ENCODE measurements at regions not wholly inside any gene's neighbourhood (a gene's known extent, or its start where the extent isn't known, plus 50 kb on each side); places are given as distances from the start of the nearest gene placed in this dataset.
"Not testable (repeated sequence)": the region's sequence is repeated elsewhere in the genome, so short reads cannot be mapped to it uniquely, and the experiment has no call there.

DNA sequence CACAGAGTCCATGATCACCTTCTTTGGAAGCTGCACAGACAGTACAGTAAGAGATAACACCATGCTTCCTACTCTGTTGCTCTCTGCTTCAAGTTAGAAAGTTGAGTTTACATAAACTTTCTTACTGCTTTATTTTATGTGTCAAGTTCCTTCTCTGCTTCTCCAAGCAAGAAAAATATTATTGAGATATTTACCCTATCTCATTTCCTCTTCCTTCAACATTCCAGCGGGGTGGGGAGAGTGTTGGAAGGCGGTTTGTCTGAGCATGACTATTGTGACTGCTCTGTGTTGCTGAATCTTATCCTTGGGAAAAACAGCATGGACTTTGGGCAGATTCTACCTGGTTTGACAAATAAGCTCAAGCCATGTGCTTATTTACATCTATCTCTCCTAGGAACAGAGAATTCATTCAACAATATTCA is 66.9 kb upstream of the EPB41L4A start:
- FAIRE-seq (no peak), DNase-seq (ENCODE audit: low read depth) (no peak)
- no peaks in the 10 kb centered on the region for H4K20me1 ChIP-seq (ENCODE audit: insufficient read depth, low read length)
- H3K4me1 ChIP-seq (ENCODE audit: insufficient read depth, low read length) = no peaks in the 10 kb centered on the region
- no peak overlapping the region for H2AFZ ChIP-seq (ENCODE audit: low read depth, low read length)
- Mint-ChIP-seq H3K9me3 (ENCODE audit: unreplicated experiment) (peaks cover 6% of the 10 kb centered on the region), H3K4me1 (ENCODE audit: low read depth, unreplicated experiment) (peaks cover 4% of the 10 kb centered on the region), H3K36me3 (ENCODE audit: low read depth, unreplicated experiment) (peaks cover 1% of the 10 kb centered on the region), H3K27me3 (ENCODE audit: low read depth, unreplicated experiment) (no peaks in the 10 kb centered on the region), H3K4me3 (ENCODE audit: unreplicated experiment) (no peak overlapping the region), H3K27ac (ENCODE audit: unreplicated experiment) (peak overlapping the region; percentile 77)
- no peak for TF ChIP-seq EZH2 (IDR thresholded peaks at IDR 0.05; ENCODE audit: insufficient read depth, low read length)
- TF ChIP-seq, protein P1, sequence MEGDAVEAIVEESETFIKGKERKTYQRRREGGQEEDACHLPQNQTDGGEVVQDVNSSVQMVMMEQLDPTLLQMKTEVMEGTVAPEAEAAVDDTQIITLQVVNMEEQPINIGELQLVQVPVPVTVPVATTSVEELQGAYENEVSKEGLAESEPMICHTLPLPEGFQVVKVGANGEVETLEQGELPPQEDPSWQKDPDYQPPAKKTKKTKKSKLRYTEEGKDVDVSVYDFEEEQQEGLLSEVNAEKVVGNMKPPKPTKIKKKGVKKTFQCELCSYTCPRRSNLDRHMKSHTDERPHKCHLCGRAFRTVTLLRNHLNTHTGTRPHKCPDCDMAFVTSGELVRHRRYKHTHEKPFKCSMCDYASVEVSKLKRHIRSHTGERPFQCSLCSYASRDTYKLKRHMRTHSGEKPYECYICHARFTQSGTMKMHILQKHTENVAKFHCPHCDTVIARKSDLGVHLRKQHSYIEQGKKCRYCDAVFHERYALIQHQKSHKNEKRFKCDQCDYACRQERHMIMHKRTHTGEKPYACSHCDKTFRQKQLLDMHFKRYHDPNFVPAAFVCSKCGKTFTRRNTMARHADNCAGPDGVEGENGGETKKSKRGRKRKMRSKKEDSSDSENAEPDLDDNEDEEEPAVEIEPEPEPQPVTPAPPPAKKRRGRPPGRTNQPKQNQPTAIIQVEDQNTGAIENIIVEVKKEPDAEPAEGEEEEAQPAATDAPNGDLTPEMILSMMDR (IDR thresholded peaks at IDR 0.05; ENCODE audit: insufficient read depth, low read depth, low read length) = no peak
- no peaks in the 10 kb centered on the region for H3K79me2 ChIP-seq (ENCODE audit: insufficient read depth, low read length)
- no peak overlapping the region for H3K4me3 ChIP-seq (ENCODE audit: insufficient read depth, low read depth, low read length)
- H3K9ac ChIP-seq (ENCODE audit: low read length) = no peak overlapping the region
- H3K27me3 ChIP-seq (ENCODE audit: insufficient read depth, low read length) = no peaks in the 10 kb centered on the region
- H3K9me3 ChIP-seq (ENCODE audit: insufficient read depth, low read depth, low read length) = no peaks in the 10 kb centered on the region
- H3K36me3 ChIP-seq (ENCODE audit: insufficient read depth, low read length) = no peaks in the 10 kb centered on the region
- no peak overlapping the region for H3K4me2 ChIP-seq (ENCODE audit: low read length)
- no peak overlapping the region for H3K27ac ChIP-seq (ENCODE audit: low read depth, low read length)

DNA sequence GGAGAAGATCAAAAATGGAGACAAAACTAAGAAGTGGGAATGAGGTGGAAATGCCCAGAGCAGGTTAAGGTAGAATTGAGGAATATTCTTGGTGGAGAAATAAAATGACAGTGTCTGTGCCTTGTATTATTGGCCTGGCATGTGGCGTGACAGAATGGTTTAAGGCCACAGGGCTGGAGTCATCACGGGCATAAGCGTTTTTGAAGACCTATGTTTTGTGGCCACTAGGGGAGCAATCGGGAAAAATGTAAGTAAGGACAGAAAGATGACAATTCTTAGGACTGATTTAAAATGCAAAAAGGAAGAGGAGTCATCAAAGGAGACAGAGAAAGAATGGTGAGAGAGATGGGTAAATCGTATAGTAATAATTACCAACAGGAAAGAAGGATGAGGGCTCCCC is 72.2 kb upstream of the EPB41L4A start:
- Mint-ChIP-seq H3K36me3 (ENCODE audit: low read depth, unreplicated experiment) (no peaks in the 10 kb centered on the region), H3K9me3 (ENCODE audit: unreplicated experiment) (no peaks in the 10 kb centered on the region)
- TF ChIP-seq EZH2 (IDR thresholded peaks at IDR 0.05; ENCODE audit: insufficient read depth, low read length) = no peak
- TF ChIP-seq, protein P1 (IDR thresholded peaks at IDR 0.05; ENCODE audit: insufficient read depth, low read depth, low read length) = peak; percentile 33

DNA sequence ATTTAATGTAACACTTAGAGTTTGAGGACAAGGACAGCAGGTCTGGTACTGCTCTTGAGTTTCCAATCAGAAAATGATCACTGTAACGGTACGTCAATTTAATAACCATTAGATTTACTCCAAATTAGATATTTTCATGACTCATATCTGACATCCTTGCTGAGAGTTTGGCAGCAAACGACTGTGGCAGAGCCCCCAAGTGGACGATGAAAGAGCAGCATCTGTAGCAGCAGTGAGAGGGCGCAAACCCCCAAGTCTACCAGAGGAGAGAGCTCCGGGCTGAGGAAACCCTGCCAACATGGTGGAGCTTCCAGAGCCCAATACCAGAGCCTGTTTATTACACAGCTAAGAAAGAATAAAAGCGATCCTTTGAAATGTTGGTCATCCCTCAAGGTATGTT is 73.2 kb upstream of the EPB41L4A start:
- no peak overlapping the region for H3K27ac ChIP-seq (ENCODE audit: low read depth, low read length)
- no peak overlapping the region for H3K9ac ChIP-seq (ENCODE audit: low read length)
- H2AFZ ChIP-seq (ENCODE audit: low read depth, low read length) = no peak overlapping the region
- peak; percentile 41 for DNase-seq (ENCODE audit: low read depth)
- Mint-ChIP-seq H3K4me3 (ENCODE audit: unreplicated experiment) (no peak overlapping the region), H3K4me1 (ENCODE audit: low read depth, unreplicated experiment) (no peaks in the 10 kb centered on the region), H3K36me3 (ENCODE audit: low read depth, unreplicated experiment) (no peaks in the 10 kb centered on the region), H3K27me3 (ENCODE audit: low read depth, unreplicated experiment) (no peaks in the 10 kb centered on the region), H3K27ac (ENCODE audit: unreplicated experiment) (no peak overlapping the region), H3K9me3 (ENCODE audit: unreplicated experiment) (no peaks in the 10 kb centered on the region)
- H3K36me3 ChIP-seq (ENCODE audit: insufficient read depth, low read length) = no peaks in the 10 kb centered on the region
- FAIRE-seq = no peak
- H3K9me3 ChIP-seq (ENCODE audit: insufficient read depth, low read depth, low read length) = no peaks in the 10 kb centered on the region
- H3K4me2 ChIP-seq (ENCODE audit: low read length) = no peak overlapping the region
- no peaks in the 10 kb centered on the region for H3K27me3 ChIP-seq (ENCODE audit: insufficient read depth, low read length)
- H3K4me3 ChIP-seq (ENCODE audit: insufficient read depth, low read depth, low read length) = no peak overlapping the region
- no peaks in the 10 kb centered on the region for H4K20me1 ChIP-seq (ENCODE audit: insufficient read depth, low read length)
- H3K4me1 ChIP-seq (ENCODE audit: insufficient read depth, low read length) = no peaks in the 10 kb centered on the region
- TF ChIP-seq, protein P1 (IDR thresholded peaks at IDR 0.05; ENCODE audit: insufficient read depth, low read depth, low read length) = peak; percentile 87
- TF ChIP-seq EZH2 (IDR thresholded peaks at IDR 0.05; ENCODE audit: insufficient read depth, low read length) = no peak
- H3K79me2 ChIP-seq (ENCODE audit: insufficient read depth, low read length) = no peaks in the 10 kb centered on the region

More for the DNA sequence above, 72.2 kb upstream of the EPB41L4A start:
- DNase-seq (ENCODE audit: low read depth) = no peak
- Histone ChIP-seq H3K4me1 (ENCODE audit: insufficient read depth, low read length) (no peaks in the 10 kb centered on the region), H4K20me1 (ENCODE audit: insufficient read depth, low read length) (no peaks in the 10 kb centered on the region), H3K9me3 (ENCODE audit: insufficient read depth, low read depth, low read length) (no peaks in the 10 kb centered on the region), H3K79me2 (ENCODE audit: insufficient read depth, low read length) (no peaks in the 10 kb centered on the region), H3K4me2 (ENCODE audit: low read length) (no peak overlapping the region), H3K27me3 (ENCODE audit: insufficient read depth, low read length) (no peaks in the 10 kb centered on the region), H3K27ac (ENCODE audit: low read depth, low read length) (no peak overlapping the region), H3K9ac (ENCODE audit: low read length) (no peak overlapping the region), H3K4me3 (ENCODE audit: insufficient read depth, low read depth, low read length) (no peak overlapping the region), H3K36me3 (ENCODE audit: insufficient read depth, low read length) (no peaks in the 10 kb centered on the region), H2AFZ (ENCODE audit: low read depth, low read length) (no peak overlapping the region)
- no peak overlapping the region for H3K27ac Mint-ChIP-seq (ENCODE audit: unreplicated experiment)
- no peak for FAIRE-seq
- H3K27me3 Mint-ChIP-seq (ENCODE audit: low read depth, unreplicated experiment) = no peaks in the 10 kb centered on the region
- no peaks in the 10 kb centered on the region for H3K4me1 Mint-ChIP-seq (ENCODE audit: low read depth, unreplicated experiment)
- no peak overlapping the region for H3K4me3 Mint-ChIP-seq (ENCODE audit: unreplicated experiment)

DNA sequence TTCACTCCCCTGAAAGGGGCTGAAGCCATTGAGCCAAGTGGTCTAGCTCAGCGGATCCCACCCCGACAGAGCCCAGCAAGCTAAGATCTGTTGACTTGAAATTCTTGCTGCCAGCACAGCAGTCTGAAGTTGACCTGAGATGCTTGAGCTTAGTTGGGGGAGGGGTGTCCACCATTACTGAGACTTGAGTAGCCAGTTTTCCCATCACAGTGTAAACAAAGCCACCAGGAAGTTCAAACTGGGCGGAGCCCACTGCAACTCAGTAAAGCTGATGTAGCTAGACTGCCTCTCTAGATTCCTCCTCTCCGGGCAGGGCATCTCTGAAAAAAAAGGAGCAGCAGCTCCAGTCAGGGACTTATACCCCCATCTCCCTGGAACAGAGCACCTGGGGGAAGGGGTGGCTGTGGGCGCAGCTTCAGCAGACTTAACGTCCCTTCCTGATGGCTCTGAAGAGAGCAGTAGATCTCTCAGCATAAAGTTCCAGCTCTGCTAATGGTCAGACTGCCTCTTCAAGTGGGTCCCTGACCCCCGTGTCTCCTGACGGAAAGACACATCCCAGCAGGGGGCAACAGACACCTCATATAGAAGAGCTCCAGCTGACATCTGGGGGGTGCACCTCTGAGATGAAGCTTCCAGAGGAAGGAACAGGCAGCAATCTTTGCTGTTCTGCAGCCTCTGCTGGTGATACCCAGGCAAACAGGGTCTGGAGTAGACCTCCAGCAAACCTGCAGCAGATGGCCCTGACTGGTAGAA is 84.8 kb upstream of the EPB41L4A start:
- H3K79me2 ChIP-seq (ENCODE audit: insufficient read depth, low read length); H3K27ac Mint-ChIP-seq (ENCODE audit: unreplicated experiment); H3K9ac ChIP-seq (ENCODE audit: low read length); H3K36me3 Mint-ChIP-seq (ENCODE audit: low read depth, unreplicated experiment); H3K4me3 ChIP-seq (ENCODE audit: insufficient read depth, low read depth, low read length); H3K4me3 Mint-ChIP-seq (ENCODE audit: unreplicated experiment); H3K27ac ChIP-seq (ENCODE audit: low read depth, low read length); H3K27me3 ChIP-seq (ENCODE audit: insufficient read depth, low read length); H3K9me3 ChIP-seq (ENCODE audit: insufficient read depth, low read depth, low read length); H3K4me1 Mint-ChIP-seq (ENCODE audit: low read depth, unreplicated experiment); DNase-seq (ENCODE audit: low read depth); H3K27me3 Mint-ChIP-seq (ENCODE audit: low read depth, unreplicated experiment); FAIRE-seq; H3K36me3 ChIP-seq (ENCODE audit: insufficient read depth, low read length); H4K20me1 ChIP-seq (ENCODE audit: insufficient read depth, low read length); H3K4me2 ChIP-seq (ENCODE audit: low read length); H3K4me1 ChIP-seq (ENCODE audit: insufficient read depth, low read length); H2AFZ ChIP-seq (ENCODE audit: low read depth, low read length): not testable (repeated sequence)
- peaks cover 12% of the 10 kb centered on the region for H3K9me3 Mint-ChIP-seq (ENCODE audit: unreplicated experiment)

Measured in astrocyte (in vitro differentiated cells and primary cell).